IPS-18c (cell line): ENCODE measurements at regions not wholly inside any gene's neighbourhood (a gene's known extent, or its start where the extent isn't known, plus 50 kb on each side); places are given as distances from the start of the nearest gene placed in this dataset.
"Not testable (repeated sequence)": the region's sequence is repeated elsewhere in the genome, so short reads cannot be mapped to it uniquely, and the experiment has no call there.

Source experiments
- H3K4me3 ChIP-seq: 2 replicates; pipeline ENCODE4 v1.7.0; 2013; ENCODE audit warnings: low read depth, mild to moderate bottlenecking, low read length, moderate library complexity; ENCODE audit not compliant: insufficient read depth
- H3K9me3 ChIP-seq: one replicate; pipeline ENCODE4 v1.6.1; 2013; ENCODE audit warnings: mild to moderate bottlenecking, low read length, moderate library complexity; ENCODE audit not compliant: control insufficient read depth, insufficient read depth

- no peak overlapping the region for H3K4me3 ChIP-seq
These were observed 139.8 kb upstream of the ZC3H15 start for GRCh38 chr2:186346216-186346615.

DNA sequence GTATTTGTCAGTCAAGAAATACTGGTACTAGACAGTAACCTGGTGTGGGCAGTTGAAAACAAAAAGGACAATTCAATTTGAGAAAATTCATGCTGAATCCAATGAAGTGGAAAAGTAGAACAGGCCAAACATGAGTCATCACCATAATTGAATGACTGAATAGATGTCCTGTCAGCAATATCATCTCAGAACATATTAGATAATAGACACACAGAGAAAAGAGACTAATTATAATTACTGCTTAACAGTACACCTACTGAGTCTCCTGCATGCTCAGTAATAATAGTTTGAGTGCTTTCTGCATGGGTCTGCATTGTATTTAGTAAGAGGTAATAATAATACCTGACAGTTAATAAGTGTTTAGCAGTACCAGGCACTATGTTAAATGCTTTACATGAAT is 138.6 kb upstream of the ZC3H15 start:
- no peak overlapping the region for H3K4me3 ChIP-seq
- H3K9me3 ChIP-seq, result no peaks in the 10 kb centered on the region

More at GRCh38 chr2:186346216-186346615, 139.8 kb upstream of the ZC3H15 start:
- no peaks in the 10 kb centered on the region for H3K9me3 ChIP-seq

DNA sequence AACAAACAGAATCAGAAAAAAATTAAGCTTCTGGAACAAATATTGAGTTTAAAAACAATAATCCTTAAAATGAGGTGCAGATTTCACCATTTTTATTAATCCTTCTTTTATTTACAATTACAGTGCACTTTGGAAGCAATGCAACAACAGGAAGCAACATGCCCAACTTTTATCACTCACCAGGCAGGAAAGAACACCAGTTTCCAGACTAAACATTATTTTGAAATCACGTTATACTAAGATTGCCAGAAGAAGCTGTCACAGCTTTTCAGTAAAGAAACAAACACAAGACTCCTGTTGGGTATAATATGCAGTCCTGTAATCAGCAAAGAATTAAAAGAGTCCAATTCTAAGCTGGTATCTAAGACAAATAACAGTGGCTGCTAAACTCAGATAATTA is 137.9 kb upstream of the ZC3H15 start:
- Histone ChIP-seq H3K9me3 (no peaks in the 10 kb centered on the region), H3K4me3 (no peak overlapping the region)

GRCh38 chr2:186349508-186349907 is 136.6 kb upstream of the ZC3H15 start:
- H3K4me3 ChIP-seq, result no peak overlapping the region
- H3K9me3 ChIP-seq, result no peaks in the 10 kb centered on the region

DNA sequence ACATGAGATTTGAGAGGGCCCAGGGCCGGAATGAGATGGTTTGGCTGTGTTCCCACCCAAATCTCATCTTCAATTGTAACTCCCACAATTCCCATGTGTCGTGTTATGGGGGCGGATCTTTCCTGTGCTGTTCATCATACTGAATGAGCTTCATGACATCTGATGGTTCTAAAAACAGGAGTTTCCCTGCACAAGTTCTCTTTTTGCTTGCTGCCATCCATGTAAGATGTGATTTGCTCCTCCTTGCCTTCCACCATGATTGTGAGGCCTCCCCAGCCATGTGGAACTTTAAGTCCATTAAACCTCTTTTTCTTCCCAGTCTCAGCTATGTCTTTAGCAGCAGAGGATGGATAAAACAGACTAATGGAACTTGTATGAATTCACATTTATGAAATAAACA is 131.9 kb upstream of the ZC3H15 start:
- not testable (repeated sequence) for H3K9me3 ChIP-seq, H3K4me3 ChIP-seq

DNA sequence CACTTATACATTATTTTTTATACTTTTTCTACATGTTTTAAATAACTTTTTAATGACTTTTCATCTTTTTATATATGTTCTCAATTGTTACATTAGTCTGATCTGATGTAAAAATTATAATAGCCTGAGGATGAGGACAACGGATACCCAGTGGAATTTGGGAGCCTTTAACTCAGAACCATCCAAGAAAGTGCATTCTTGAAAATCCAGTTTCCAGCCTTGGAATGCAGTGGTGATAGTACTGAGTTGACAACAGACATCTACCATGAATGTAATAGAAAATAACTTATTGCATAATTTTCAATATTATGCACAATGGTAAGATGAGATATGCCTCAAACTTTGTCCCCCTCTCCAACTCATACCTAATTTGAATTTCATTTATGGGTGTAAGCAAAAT is 120.7 kb upstream of the ZC3H15 start:
- no peak overlapping the region for H3K4me3 ChIP-seq
- H3K9me3 ChIP-seq, result no peaks in the 10 kb centered on the region

- Histone ChIP-seq H3K9me3 (no peaks in the 10 kb centered on the region), H3K4me3 (no peak overlapping the region)
These were observed 107.0 kb upstream of the ZC3H15 start for GRCh38 chr2:186379052-186379451.

DNA sequence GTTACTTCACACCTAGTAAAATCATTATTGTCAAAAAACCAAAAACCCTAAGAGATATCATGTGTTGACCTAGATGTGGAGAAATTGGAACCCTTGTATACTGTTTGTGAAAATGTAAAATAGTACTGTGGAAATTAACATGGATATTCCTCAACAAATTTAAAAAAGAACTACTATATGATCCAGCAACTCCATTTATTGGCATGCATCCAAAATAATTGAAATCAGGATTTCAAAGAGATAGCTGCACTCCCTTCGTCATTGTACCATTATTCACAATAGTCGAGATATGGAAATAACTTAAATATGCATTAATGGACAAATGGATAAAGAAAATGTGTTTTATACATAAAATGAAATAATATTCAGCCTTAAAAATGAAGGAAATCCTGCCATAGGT is 105.3 kb upstream of the ZC3H15 start:
- Histone ChIP-seq H3K4me3 (no peak overlapping the region), H3K9me3 (no peaks in the 10 kb centered on the region)

DNA sequence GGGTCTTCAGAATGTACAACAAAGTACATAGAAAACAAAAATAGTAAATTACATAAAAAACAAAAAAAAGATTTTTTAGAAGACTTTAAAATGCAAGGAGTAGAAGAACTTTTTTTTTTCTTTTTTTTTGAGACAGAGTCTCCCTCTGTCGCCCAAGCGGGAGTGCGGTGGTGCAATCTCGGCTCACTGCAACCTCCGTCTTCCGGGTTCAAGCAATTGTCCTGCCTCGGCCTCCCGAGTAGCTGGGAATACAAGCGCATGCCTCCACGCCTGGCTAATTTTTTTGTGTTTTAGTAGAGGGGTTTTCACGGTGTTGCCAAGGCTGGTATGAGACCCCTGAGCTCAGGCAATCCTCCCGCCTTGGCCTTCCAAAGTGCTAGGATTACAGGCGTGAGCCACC is 104.5 kb upstream of the ZC3H15 start:
- Histone ChIP-seq H3K4me3 (no peak overlapping the region), H3K9me3 (no peaks in the 10 kb centered on the region)

DNA sequence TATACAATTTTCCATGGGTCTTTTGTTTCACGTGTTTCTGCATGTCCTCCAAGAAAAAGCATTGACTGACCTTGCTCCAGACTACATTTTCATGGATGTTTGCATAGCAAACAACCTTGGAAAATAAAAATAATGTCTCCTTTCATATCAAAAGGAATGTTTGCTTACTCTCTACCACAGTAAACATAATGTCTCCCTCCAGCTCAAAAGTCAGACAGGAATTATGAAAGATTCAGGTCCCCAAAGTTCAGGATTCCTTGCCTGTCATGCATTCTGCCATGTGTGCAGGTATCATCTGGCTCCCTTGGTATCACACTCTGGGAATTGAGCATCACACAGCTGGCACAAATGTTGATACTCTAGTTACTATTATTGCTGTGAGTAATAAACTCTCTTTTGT is 103.1 kb upstream of the ZC3H15 start:
- Histone ChIP-seq H3K4me3 (no peak overlapping the region), H3K9me3 (no peaks in the 10 kb centered on the region)

DNA sequence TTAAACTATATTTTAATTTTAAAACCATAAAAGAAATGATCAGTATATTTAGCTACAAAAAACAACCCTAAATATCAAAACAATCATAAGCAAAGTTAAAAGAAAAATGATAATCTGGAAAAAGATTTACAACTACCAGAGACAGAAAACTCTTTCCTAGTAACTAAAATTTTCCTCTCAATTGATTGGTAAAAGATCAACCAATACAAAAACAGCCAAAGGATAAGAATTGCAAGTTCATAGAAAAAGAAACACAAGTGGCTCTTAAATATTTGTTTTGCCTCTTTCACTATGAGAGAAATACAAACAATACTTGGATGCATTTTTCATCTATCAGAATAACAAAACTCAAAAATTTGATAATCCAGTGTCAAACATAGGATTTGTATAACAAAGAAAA is 101.8 kb upstream of the ZC3H15 start:
- Histone ChIP-seq H3K9me3 (no peaks in the 10 kb centered on the region), H3K4me3 (no peak overlapping the region)

- not testable (repeated sequence) for H3K4me3 ChIP-seq, H3K9me3 ChIP-seq
These were observed 100.3 kb upstream of the ZC3H15 start for GRCh38 chr2:186385638-186386201.

DNA sequence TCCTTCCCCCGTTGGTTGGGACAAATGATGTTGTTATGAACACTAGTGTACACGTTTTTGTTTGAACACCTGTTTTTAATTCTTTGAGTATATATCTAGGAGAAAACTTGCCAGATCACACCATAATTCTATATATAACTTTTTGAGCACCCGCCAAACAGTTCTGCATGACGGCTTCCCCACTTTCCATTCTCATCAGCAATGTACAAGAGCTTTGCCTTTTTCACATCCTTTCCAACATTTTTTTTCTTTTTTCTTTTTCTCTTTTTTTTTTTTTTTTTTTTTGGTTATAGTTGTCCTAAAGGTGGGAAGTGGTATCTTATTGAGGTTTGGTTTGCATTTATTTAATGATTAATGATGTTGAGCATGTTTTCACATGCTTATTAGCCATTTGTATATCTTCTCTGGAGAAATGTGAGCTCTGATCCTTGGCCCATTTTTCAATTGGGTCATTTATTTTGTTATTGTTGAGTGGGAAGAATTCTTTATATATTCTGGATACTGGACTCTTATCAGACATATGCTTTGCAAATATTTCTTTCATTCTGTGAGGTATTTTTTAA is 86.9 kb upstream of the ZC3H15 start:
- Histone ChIP-seq H3K9me3 (no peaks in the 10 kb centered on the region), H3K4me3 (no peak overlapping the region)

DNA sequence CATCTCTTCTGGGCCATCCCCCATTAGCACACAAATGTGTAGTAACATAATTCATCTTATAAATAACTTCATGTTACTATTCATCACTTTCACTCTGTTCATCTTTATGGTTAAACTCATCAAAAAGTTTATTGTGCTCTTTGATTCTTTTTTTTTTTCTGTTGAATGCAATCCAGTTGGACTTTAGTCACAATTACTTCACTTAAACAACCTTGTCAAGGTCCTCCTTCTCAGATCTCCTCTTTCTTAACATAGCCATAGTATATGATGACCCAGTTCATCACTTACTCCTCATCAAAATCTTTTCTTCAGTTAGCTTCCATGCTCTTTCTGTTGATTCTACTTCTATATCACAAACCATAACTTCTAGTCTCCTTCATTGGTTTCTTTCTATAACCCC is 80.2 kb upstream of the ZC3H15 start:
- H3K4me3 ChIP-seq, result no peak overlapping the region
- no peaks in the 10 kb centered on the region for H3K9me3 ChIP-seq

DNA sequence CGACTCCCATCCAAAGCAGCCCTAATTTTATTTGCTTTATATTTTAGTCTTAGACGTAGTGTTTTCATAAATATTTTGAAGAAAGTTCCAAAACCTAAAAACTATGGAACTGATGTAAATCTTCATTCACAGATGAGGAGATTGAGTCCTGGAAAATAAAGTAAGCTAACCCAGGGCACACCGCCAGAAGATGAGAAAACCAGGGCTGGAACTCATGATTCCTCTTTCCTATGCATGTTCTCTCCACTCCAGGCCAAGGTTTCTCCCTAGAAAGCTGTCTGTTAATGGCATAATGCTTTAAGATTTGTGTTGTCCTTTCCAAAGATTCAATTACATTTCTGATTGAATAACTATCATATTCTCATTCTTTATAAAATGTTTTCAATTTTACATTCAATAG is 78.4 kb upstream of the ZC3H15 start:
- Histone ChIP-seq H3K4me3 (no peak overlapping the region), H3K9me3 (no peaks in the 10 kb centered on the region)

- no peak overlapping the region for H3K4me3 ChIP-seq
- no peaks in the 10 kb centered on the region for H3K9me3 ChIP-seq
These were observed 75.3 kb upstream of the ZC3H15 start for GRCh38 chr2:186410802-186411201.

- Histone ChIP-seq H3K9me3 (no peaks in the 10 kb centered on the region), H3K4me3 (no peak overlapping the region)
These were observed 63.8 kb upstream of the ZC3H15 start for GRCh38 chr2:186422226-186422625.

GRCh38 chr2:186423481-186423880 is 62.6 kb upstream of the ZC3H15 start:
- Histone ChIP-seq H3K9me3 (no peaks in the 10 kb centered on the region), H3K4me3 (no peak overlapping the region)

- no peaks in the 10 kb centered on the region for H3K9me3 ChIP-seq
- H3K4me3 ChIP-seq, result no peak overlapping the region
These were observed 61.8 kb upstream of the ZC3H15 start for GRCh38 chr2:186424265-186424664.
